Activated naive CD4-positive, alpha-beta T cell treated with anti-CD3 and anti-CD28 coated beads, Interleukin-2, amount 10 ng/mL, durations not matched to agents 7 days and 5 days (primary cell): ENCODE measurements at regions not wholly inside any gene's neighbourhood (a gene's known extent, or its start where the extent isn't known, plus 50 kb on each side); places are given as distances from the start of the nearest gene placed in this dataset.

Source experiments
- CTCF ChIA-PET: fragments of 350-600 bp; sonication (Branson Sonifier 250); formaldehyde crosslinking; loops from one replicate; lab custom pipeline; 2021; ENCODE audit warnings: antibody characterized with exemption; lab: Charles Lee
- DNase-seq: peaks from one replicate; pipeline ENCODE4 v3.0.0-alpha.2; 2020
- H3K27ac Mint-ChIP-seq: one replicate; pipeline ENCODE4 v1.8.0; 2021; ENCODE audit warnings: mild to moderate bottlenecking, moderate library complexity, mixed read lengths
- H3K27me3 Mint-ChIP-seq: one replicate; pipeline ENCODE4 v1.8.0; 2021; ENCODE audit warnings: mild to moderate bottlenecking, mixed read lengths
- H3K36me3 Mint-ChIP-seq: one replicate; pipeline ENCODE4 v1.8.0; 2021; ENCODE audit warnings: mixed read lengths
- H3K4me1 Mint-ChIP-seq: one replicate; pipeline ENCODE4 v1.8.0; 2021; ENCODE audit warnings: mixed read lengths
- H3K4me3 Mint-ChIP-seq: one replicate; pipeline ENCODE4 v1.8.0; 2021; ENCODE audit warnings: mild to moderate bottlenecking, moderate library complexity, mixed read lengths
- H3K9me3 Mint-ChIP-seq: one replicate; pipeline ENCODE4 v1.8.0; 2021; ENCODE audit warnings: mixed read lengths

- Mint-ChIP-seq H3K36me3 (no peaks in the 10 kb centered on the region), H3K27me3 (no peaks in the 10 kb centered on the region), H3K4me1 (no peaks in the 10 kb centered on the region), H3K4me3 (no peak overlapping the region), H3K27ac (no peak overlapping the region), H3K9me3 (no peaks in the 10 kb centered on the region)
- DNase-seq: no peak
- CTCF ChIA-PET: interaction anchor here (3.3 kb wide), 1 partner anchor 535 kb away, joined by 35 read pairs; no protein-coding TSS in a partner anchor
Observed at GRCh38 chrX:10725071-10725470, 104.7 kb upstream of the MID1 start.

DNA sequence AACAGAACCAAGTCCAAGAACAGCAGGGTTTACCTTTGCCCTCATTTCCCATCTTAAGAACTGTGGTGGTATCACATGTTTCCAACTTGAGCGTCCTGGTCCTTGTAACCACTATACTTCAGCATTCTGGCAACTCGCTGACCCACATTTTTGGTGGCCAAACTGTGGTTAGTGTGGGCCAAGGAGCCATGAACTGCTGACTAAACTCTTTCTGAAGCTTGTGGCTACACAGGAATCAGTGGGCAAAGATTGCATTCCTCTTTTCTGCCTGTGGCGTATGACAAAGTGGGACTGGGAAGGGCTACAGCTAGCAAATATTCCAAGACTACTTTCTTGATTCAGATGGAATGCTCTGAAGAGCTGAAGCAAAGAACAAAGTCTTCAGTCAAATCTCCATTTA lies 106.3 kb upstream of the MID1 start:
- Mint-ChIP-seq H3K27me3 (no peaks in the 10 kb centered on the region), H3K36me3 (no peaks in the 10 kb centered on the region), H3K4me3 (no peak overlapping the region), H3K4me1 (no peaks in the 10 kb centered on the region), H3K27ac (no peak overlapping the region), H3K9me3 (no peaks in the 10 kb centered on the region)
- DNase-seq: no peak
- CTCF ChIA-PET: no interaction called here

GRCh38 chrX:10728806-10729389 lies 108.5 kb upstream of the MID1 start:
- Mint-ChIP-seq H3K27me3 (no peaks in the 10 kb centered on the region), H3K9me3 (no peaks in the 10 kb centered on the region), H3K36me3 (no peaks in the 10 kb centered on the region), H3K27ac (no peak overlapping the region), H3K4me1 (no peaks in the 10 kb centered on the region), H3K4me3 (no peak overlapping the region)
- CTCF ChIA-PET: no interaction called here
- no peak for DNase-seq

DNA sequence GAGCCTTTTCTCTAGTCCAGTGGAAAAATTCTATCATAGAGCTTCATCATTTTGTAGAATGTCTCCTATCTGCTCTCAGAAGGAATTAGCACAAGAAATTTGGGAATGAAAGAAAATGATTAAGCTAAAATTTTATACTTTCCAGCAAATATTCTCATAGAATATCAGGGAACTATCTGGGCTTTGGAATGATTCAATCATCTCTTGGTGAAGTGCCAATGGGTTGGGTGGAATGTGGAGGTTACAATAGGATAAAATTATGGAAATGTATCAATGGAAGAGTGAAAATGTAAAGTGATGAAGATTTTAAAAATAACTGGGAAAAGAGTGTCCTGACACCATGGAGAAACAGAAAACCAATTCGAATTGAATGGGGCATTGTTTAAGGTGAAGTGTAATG lies 119.0 kb upstream of the MID1 start:
- Mint-ChIP-seq H3K4me3 (no peak overlapping the region), H3K27ac (no peak overlapping the region), H3K9me3 (no peaks in the 10 kb centered on the region), H3K27me3 (no peaks in the 10 kb centered on the region), H3K4me1 (no peaks in the 10 kb centered on the region), H3K36me3 (no peaks in the 10 kb centered on the region)
- CTCF ChIA-PET: no interaction called here
- no peak for DNase-seq

- Mint-ChIP-seq H3K4me3 (no peak overlapping the region), H3K4me1 (no peaks in the 10 kb centered on the region), H3K27ac (no peak overlapping the region), H3K27me3 (no peaks in the 10 kb centered on the region), H3K9me3 (no peaks in the 10 kb centered on the region), H3K36me3 (no peaks in the 10 kb centered on the region)
- DNase-seq: no peak
- CTCF ChIA-PET: no interaction called here
Observed at GRCh38 chrX:10741003-10741402, 120.6 kb upstream of the MID1 start.

DNA sequence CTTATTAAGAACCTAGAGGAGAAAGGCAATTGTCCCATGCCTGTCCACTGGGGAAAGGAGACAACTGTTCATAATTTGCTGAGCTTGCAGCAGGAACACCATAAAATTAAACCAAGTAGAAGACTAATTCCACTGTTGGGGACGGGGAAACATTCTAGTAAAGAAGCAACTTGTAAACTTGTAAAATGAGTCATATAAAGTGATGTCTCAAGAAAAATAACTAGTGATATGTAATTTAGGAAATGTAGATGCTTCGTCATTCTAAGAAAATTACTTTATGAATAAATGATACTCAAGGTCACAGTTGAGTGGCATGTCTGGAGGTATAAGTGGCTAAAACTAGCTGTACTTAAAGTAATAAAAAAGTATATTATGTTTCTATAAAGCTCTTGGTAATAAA lies 121.2 kb upstream of the MID1 start:
- Mint-ChIP-seq H3K27me3 (no peaks in the 10 kb centered on the region), H3K4me3 (no peak overlapping the region), H3K27ac (no peak overlapping the region), H3K36me3 (no peaks in the 10 kb centered on the region), H3K4me1 (no peaks in the 10 kb centered on the region), H3K9me3 (no peaks in the 10 kb centered on the region)
- CTCF ChIA-PET: no interaction called here
- no peak for DNase-seq

- H3K36me3 Mint-ChIP-seq: no peaks in the 10 kb centered on the region
- no peaks in the 10 kb centered on the region for H3K4me1 Mint-ChIP-seq
- H3K4me3 Mint-ChIP-seq: no peak overlapping the region
- no peaks in the 10 kb centered on the region for H3K9me3 Mint-ChIP-seq
- CTCF ChIA-PET: no interaction called here
- no peak overlapping the region for H3K27ac Mint-ChIP-seq
- H3K27me3 Mint-ChIP-seq: no peaks in the 10 kb centered on the region
- no peak for DNase-seq
Observed at GRCh38 chrX:10743476-10743875, 123.1 kb upstream of the MID1 start.

DNA sequence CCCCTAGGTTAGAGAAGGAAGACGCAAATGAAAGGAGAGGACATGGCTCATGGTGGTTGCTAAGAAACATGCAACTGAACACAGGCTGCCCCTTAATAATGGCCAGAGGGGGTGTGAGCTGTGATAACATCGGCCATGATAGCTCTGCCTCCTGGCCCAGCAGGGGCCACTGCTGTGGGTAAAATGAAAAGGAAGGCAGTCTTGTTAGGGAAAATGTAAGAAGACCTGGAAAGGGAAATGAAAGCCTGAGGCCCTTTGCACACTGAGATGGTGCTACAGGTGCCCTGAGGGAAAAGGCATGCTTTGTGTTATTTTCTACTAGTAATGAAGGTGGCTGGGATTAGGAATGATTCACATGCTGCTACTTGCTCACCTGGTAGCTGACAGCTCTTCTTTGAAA lies 123.6 kb upstream of the MID1 start:
- Mint-ChIP-seq H3K27me3 (no peaks in the 10 kb centered on the region), H3K4me1 (no peaks in the 10 kb centered on the region), H3K9me3 (no peaks in the 10 kb centered on the region)

DNA sequence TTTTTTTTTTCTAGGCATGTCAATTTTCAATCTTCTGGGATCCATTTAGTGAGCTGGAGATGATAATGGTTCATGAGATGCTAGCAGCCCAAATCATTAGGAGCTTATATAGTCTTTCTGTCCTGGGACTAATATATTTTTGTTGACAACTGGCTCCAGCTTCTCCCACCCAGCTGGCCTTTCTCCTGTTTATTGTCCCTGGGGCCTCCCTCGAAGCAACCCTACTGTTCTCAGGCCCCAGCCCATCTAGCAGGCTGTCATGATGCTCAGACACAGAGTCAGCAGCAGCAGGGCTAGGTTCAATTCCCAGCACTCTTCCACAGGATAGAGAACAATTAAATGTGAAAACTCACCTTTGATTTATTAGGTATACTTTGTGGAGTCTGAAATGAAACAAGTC lies 127.6 kb upstream of the MID1 start:
- Mint-ChIP-seq H3K4me1 (no peaks in the 10 kb centered on the region), H3K27ac (no peak overlapping the region), H3K4me3 (no peak overlapping the region), H3K27me3 (no peaks in the 10 kb centered on the region), H3K36me3 (no peaks in the 10 kb centered on the region), H3K9me3 (no peaks in the 10 kb centered on the region)
- no peak for DNase-seq
- CTCF ChIA-PET: no interaction called here

More for the DNA sequence above, 123.6 kb upstream of the MID1 start:
- H3K4me3 Mint-ChIP-seq: no peak overlapping the region
- no peak overlapping the region for H3K27ac Mint-ChIP-seq
- H3K36me3 Mint-ChIP-seq: no peaks in the 10 kb centered on the region
- CTCF ChIA-PET: no interaction called here
- no peak for DNase-seq

- CTCF ChIA-PET: no interaction called here
- H3K27me3 Mint-ChIP-seq: no peaks in the 10 kb centered on the region
- no peak for DNase-seq
Observed at GRCh38 chrX:10749113-10749512, 128.7 kb upstream of the MID1 start.

DNA sequence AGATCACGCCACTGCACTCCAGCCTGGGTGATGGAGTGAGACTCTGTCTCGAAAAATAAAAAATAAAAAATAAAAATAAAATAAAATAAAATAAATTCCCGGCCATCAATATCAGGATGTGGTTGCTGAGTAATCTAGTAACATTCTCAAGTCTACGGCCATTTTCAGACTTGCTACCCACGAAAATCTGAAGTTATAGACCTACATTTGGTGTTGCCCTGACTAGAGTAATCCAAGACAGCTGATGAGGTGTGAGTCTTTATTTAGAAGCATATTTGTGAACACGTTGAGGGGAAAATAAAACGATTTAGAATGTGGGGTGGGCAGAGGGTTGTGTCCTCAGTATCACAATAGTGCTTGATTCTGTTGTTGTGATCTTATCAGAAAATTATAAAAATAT lies 130.2 kb upstream of the MID1 start:
- H3K27me3 Mint-ChIP-seq: no peaks in the 10 kb centered on the region
- no peaks in the 10 kb centered on the region for H3K9me3 Mint-ChIP-seq
- H3K4me3 Mint-ChIP-seq: no peak overlapping the region
- H3K36me3 Mint-ChIP-seq: no peaks in the 10 kb centered on the region
- H3K27ac Mint-ChIP-seq: no peak overlapping the region
- H3K4me1 Mint-ChIP-seq: no peaks in the 10 kb centered on the region
- no peak for DNase-seq
- CTCF ChIA-PET: no interaction called here

More at GRCh38 chrX:10749113-10749512, 128.7 kb upstream of the MID1 start:
- Mint-ChIP-seq H3K36me3 (no peaks in the 10 kb centered on the region), H3K4me3 (no peak overlapping the region), H3K9me3 (no peaks in the 10 kb centered on the region), H3K27ac (no peak overlapping the region), H3K4me1 (no peaks in the 10 kb centered on the region)

- Mint-ChIP-seq H3K9me3 (no peaks in the 10 kb centered on the region), H3K4me1 (no peaks in the 10 kb centered on the region), H3K4me3 (no peak overlapping the region), H3K27me3 (no peaks in the 10 kb centered on the region), H3K36me3 (no peaks in the 10 kb centered on the region), H3K27ac (no peak overlapping the region)
- CTCF ChIA-PET: no interaction called here
- no peak for DNase-seq
Observed at GRCh38 chrX:10753116-10753515, 132.7 kb upstream of the MID1 start.

- Mint-ChIP-seq H3K4me1 (no peaks in the 10 kb centered on the region), H3K36me3 (no peaks in the 10 kb centered on the region), H3K27me3 (no peaks in the 10 kb centered on the region), H3K4me3 (no peak overlapping the region), H3K9me3 (no peaks in the 10 kb centered on the region), H3K27ac (no peak overlapping the region)
- CTCF ChIA-PET: no interaction called here
- no peak for DNase-seq
Observed at GRCh38 chrX:10754445-10754844, 134.1 kb upstream of the MID1 start.

DNA sequence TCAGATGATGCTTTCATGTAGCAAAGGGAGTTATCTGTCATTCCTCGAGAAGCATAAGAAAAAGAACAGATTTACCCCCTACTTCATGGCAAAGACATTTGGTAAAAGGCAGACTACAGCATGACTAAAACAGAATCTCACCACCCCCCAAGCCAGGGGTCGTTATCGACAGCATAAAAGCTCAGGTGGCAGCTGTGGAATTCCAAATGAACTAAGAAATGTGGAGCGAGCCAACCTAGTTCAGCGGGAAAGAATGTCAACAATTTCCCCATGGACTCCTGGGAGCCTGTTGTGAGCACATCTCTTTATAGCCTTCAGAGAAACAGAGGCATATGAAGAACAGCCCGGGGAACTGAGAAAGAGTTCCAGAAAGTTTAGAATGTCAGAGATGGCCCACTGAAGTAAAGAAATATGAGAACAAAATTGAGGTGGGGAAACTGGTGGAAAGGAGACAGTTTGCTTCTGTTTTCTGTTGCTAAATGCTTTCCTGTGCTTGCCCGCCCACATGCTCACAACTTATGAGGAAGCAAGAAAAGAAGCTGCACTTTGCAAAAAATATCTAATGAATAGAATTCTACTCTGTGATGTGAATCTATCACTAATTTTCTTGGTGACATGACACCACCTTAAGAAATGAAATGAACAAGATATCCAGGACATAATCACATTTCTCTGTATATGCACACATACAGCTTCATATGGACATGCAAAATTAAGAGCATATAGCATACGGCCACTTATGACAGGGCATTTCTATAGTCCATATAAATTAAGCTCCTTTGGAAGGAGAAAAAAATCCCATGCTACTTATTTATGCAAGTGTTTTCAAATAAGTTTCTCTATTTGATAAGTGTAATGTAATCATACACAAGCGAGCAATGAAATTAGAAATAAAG lies 135.3 kb upstream of the MID1 start:
- DNase-seq: no peak
- H3K4me1 Mint-ChIP-seq: no peaks in the 10 kb centered on the region
- CTCF ChIA-PET: no interaction called here
- no peak overlapping the region for H3K27ac Mint-ChIP-seq
- no peaks in the 10 kb centered on the region for H3K9me3 Mint-ChIP-seq
- no peaks in the 10 kb centered on the region for H3K27me3 Mint-ChIP-seq
- no peaks in the 10 kb centered on the region for H3K36me3 Mint-ChIP-seq
- no peak overlapping the region for H3K4me3 Mint-ChIP-seq

GRCh38 chrX:10756441-10756840 lies 136.1 kb upstream of the MID1 start:
- Mint-ChIP-seq H3K9me3 (no peaks in the 10 kb centered on the region), H3K27ac (no peak overlapping the region), H3K36me3 (no peaks in the 10 kb centered on the region), H3K4me1 (no peaks in the 10 kb centered on the region), H3K4me3 (no peak overlapping the region), H3K27me3 (no peaks in the 10 kb centered on the region)
- CTCF ChIA-PET: no interaction called here
- no peak for DNase-seq
